NAMALWA (cell line): ENCODE measurements at regions not wholly inside any gene's neighbourhood (a gene's known extent, or its start where the extent isn't known, plus 50 kb on each side); places are given as distances from the start of the nearest gene placed in this dataset.
"Not testable (repeated sequence)": the region's sequence is repeated elsewhere in the genome, so short reads cannot be mapped to it uniquely, and the experiment has no call there.

Experiments used
- DNase-seq: peaks from one replicate; pipeline ENCODE4 v3.0.0-alpha.2; 2015; ENCODE audit warnings: low spot score

GRCh38 chrX:121666171-121666570, 618.8 kb downstream of the GLUD2 start:
- no peak for DNase-seq

- no peak for DNase-seq
These were observed 624.2 kb downstream of the GLUD2 start for GRCh38 chrX:121671649-121672048.

- DNase-seq: not testable (repeated sequence)
These were observed 661.8 kb downstream of the GLUD2 start for GRCh38 chrX:121709236-121709635.

- no peak for DNase-seq
These were observed 686.1 kb downstream of the GLUD2 start for GRCh38 chrX:121733514-121733913.

GRCh38 chrX:121746105-121746504, 698.7 kb downstream of the GLUD2 start:
- DNase-seq: no peak

GRCh38 chrX:121753602-121754001, 706.2 kb downstream of the GLUD2 start:
- DNase-seq: not testable (repeated sequence)

- no peak for DNase-seq
These were observed 706.9 kb downstream of the GLUD2 start for GRCh38 chrX:121754301-121754700.

GRCh38 chrX:121755541-121755940, 708.1 kb downstream of the GLUD2 start:
- no peak for DNase-seq

GRCh38 chrX:121761845-121762244, 714.4 kb downstream of the GLUD2 start:
- DNase-seq: no peak

GRCh38 chrX:121763671-121764070, 716.3 kb downstream of the GLUD2 start:
- DNase-seq: no peak

GRCh38 chrX:121768210-121768609, 720.8 kb downstream of the GLUD2 start:
- DNase-seq: not testable (repeated sequence)

- no peak for DNase-seq
These were observed 734.6 kb downstream of the GLUD2 start for GRCh38 chrX:121781991-121782390.

- DNase-seq: no peak
These were observed 735.1 kb downstream of the GLUD2 start for GRCh38 chrX:121782544-121782943.

- no peak for DNase-seq
These were observed 735.6 kb downstream of the GLUD2 start for GRCh38 chrX:121782976-121783375.

- DNase-seq: no peak
These were observed 755.5 kb downstream of the GLUD2 start for GRCh38 chrX:121802881-121803412.

- no peak for DNase-seq
These were observed 776.0 kb downstream of the GLUD2 start for GRCh38 chrX:121823406-121823805.

- no peak for DNase-seq
These were observed 784.2 kb downstream of the GLUD2 start for GRCh38 chrX:121831601-121832000.

GRCh38 chrX:121832446-121832845, 785.0 kb downstream of the GLUD2 start:
- no peak for DNase-seq

GRCh38 chrX:121836000-121836399, 788.6 kb downstream of the GLUD2 start:
- no peak for DNase-seq

GRCh38 chrX:121851033-121851432, 803.6 kb downstream of the GLUD2 start:
- no peak for DNase-seq

GRCh38 chrX:121853762-121854613, 806.6 kb downstream of the GLUD2 start:
- no peak for DNase-seq

- DNase-seq: no peak
These were observed 807.2 kb downstream of the GLUD2 start for GRCh38 chrX:121854614-121854911.

GRCh38 chrX:121858867-121859647, 811.6 kb downstream of the GLUD2 start:
- DNase-seq: no peak
